Large intestine (tissue), 3 donors: ENCODE measurements at regions not wholly inside any gene's neighbourhood (a gene's known extent, or its start where the extent isn't known, plus 50 kb on each side); places are given as distances from the start of the nearest gene placed in this dataset.

ENCODE experiments used
- DNase-seq, 2 donors: peaks; one replicate each; pipeline versions ENCODE4 v3.0.0 to v3.0.0-alpha.2; 2013
- H3K27ac ChIP-seq: one replicate; pipeline ENCODE4 v1.5.1; 2013; ENCODE audit warnings: low read length
- H3K27me3 ChIP-seq: 2 replicates; pipeline ENCODE4 v1.6.1; 2013; ENCODE audit warnings: low read length; ENCODE audit not compliant: control insufficient read depth, insufficient read depth
- H3K36me3 ChIP-seq: 2 replicates; pipeline ENCODE4 v1.6.1; 2013; ENCODE audit warnings: low read length; ENCODE audit not compliant: control insufficient read depth, insufficient read depth
- H3K4me1 ChIP-seq: one replicate; pipeline ENCODE4 v1.6.1; 2013; ENCODE audit warnings: low read length; ENCODE audit not compliant: control insufficient read depth, insufficient read depth
- H3K4me3 ChIP-seq: one replicate; pipeline ENCODE4 v1.5.1; 2013; ENCODE audit warnings: low read length
- H3K9me3 ChIP-seq: one replicate; pipeline ENCODE4 v1.6.1; 2013; ENCODE audit warnings: mild to moderate bottlenecking, low read depth, low read length, moderate library complexity; ENCODE audit not compliant: control insufficient read depth
- WGBS: methylation state at CpG from one replicate; pipeline ENCODE4 v1.1.5; 2013; ENCODE audit warnings: low lambda C conversion rate; ENCODE audit not compliant: insufficient coverage; 5-methylcytosine and 5-hydroxymethylcytosine counted together

GRCh38 chr6:168198302-168199180 is 119.5 kb upstream of the FRMD1 start:
- Histone ChIP-seq H3K27me3 (no peaks in the 10 kb centered on the region), H3K4me3 (no peak overlapping the region), H3K9me3 (no peaks in the 10 kb centered on the region), H3K27ac (no peak overlapping the region), H3K4me1 (peaks cover 13% of the 10 kb centered on the region), H3K36me3 (no peaks in the 10 kb centered on the region)
- WGBS: no CpG with 5 or more reads among the region's 21 CpGs
- DNase-seq: no peak

- Histone ChIP-seq H3K27me3 (no peaks in the 10 kb centered on the region), H3K36me3 (no peaks in the 10 kb centered on the region), H3K4me3 (no peak overlapping the region), H3K4me1 (peaks cover 13% of the 10 kb centered on the region), H3K9me3 (no peaks in the 10 kb centered on the region), H3K27ac (no peak overlapping the region)
- 100% methylated on average over 1 of the region's 10 CpGs for whole genome bisulfite sequencing
- no peak for DNase-seq
Observed at GRCh38 chr6:168197636-168198301, 118.8 kb upstream of the FRMD1 start.

- H3K27me3 ChIP-seq: no peaks in the 10 kb centered on the region
- no peaks in the 10 kb centered on the region for H3K36me3 ChIP-seq
- 94% methylated on average over 3 of the region's 25 CpGs for WGBS
- H3K4me3 ChIP-seq: no peak overlapping the region
- no peak overlapping the region for H3K27ac ChIP-seq
- peaks cover 13% of the 10 kb centered on the region for H3K4me1 ChIP-seq
- no peaks in the 10 kb centered on the region for H3K9me3 ChIP-seq
- DNase-seq: no peak
Observed at GRCh38 chr6:168196881-168197635, 118.0 kb upstream of the FRMD1 start.

GRCh38 chr6:168196385-168196860 is 117.4 kb upstream of the FRMD1 start:
- H3K9me3 ChIP-seq: no peaks in the 10 kb centered on the region
- no peak overlapping the region for H3K4me3 ChIP-seq
- no peak overlapping the region for H3K27ac ChIP-seq
- H3K27me3 ChIP-seq: no peaks in the 10 kb centered on the region
- no peak for DNase-seq
- H3K36me3 ChIP-seq: no peaks in the 10 kb centered on the region
- 42% methylated on average over 6 of the region's 14 CpGs for WGBS
- H3K4me1 ChIP-seq: peaks cover 11% of the 10 kb centered on the region

- no peak for DNase-seq
- no peak overlapping the region for H3K27ac ChIP-seq
Observed at GRCh38 chr6:168195712-168196111, 116.7 kb upstream of the FRMD1 start.

GRCh38 chr6:168194732-168195567 is 115.9 kb upstream of the FRMD1 start:
- DNase-seq: no peak
- H3K36me3 ChIP-seq: no peaks in the 10 kb centered on the region
- no peaks in the 10 kb centered on the region for H3K4me1 ChIP-seq
- H3K9me3 ChIP-seq: no peaks in the 10 kb centered on the region
- WGBS: no CpG with 5 or more reads among the region's 19 CpGs
- H3K4me3 ChIP-seq: no peak overlapping the region
- H3K27ac ChIP-seq: no peak overlapping the region
- no peaks in the 10 kb centered on the region for H3K27me3 ChIP-seq

More at GRCh38 chr6:168195712-168196111, 116.7 kb upstream of the FRMD1 start:
- peaks cover 5% of the 10 kb centered on the region for H3K4me1 ChIP-seq
- no CpG with 5 or more reads among the region's 10 CpGs for WGBS
- H3K4me3 ChIP-seq: no peak overlapping the region
- H3K9me3 ChIP-seq: no peaks in the 10 kb centered on the region
- no peaks in the 10 kb centered on the region for H3K27me3 ChIP-seq
- no peaks in the 10 kb centered on the region for H3K36me3 ChIP-seq

- no peaks in the 10 kb centered on the region for H3K4me1 ChIP-seq
- H3K27me3 ChIP-seq: no peaks in the 10 kb centered on the region
- no peaks in the 10 kb centered on the region for H3K36me3 ChIP-seq
- no peak overlapping the region for H3K27ac ChIP-seq
- H3K9me3 ChIP-seq: no peaks in the 10 kb centered on the region
- no peak for DNase-seq
- WGBS: no CpG with 5 or more reads among the region's 42 CpGs
- no peak overlapping the region for H3K4me3 ChIP-seq
Observed at GRCh38 chr6:168193816-168194721, 115.1 kb upstream of the FRMD1 start.

GRCh38 chr6:168192901-168193815 is 114.1 kb upstream of the FRMD1 start:
- H3K27ac ChIP-seq: no peak overlapping the region
- no peak for DNase-seq
- WGBS: no CpG with 5 or more reads among the region's 47 CpGs

More at GRCh38 chr6:168192901-168193815, 114.1 kb upstream of the FRMD1 start:
- Histone ChIP-seq H3K36me3 (no peaks in the 10 kb centered on the region), H3K4me3 (no peak overlapping the region), H3K9me3 (no peaks in the 10 kb centered on the region), H3K27me3 (no peaks in the 10 kb centered on the region), H3K4me1 (no peaks in the 10 kb centered on the region)
